HFFc6 (cell line): ENCODE measurements at regions not wholly inside any gene's neighbourhood (a gene's known extent, or its start where the extent isn't known, plus 50 kb on each side); places are given as distances from the start of the nearest gene placed in this dataset.

ENCODE experiments used
- DNase-seq: peaks from one replicate; pipeline ENCODE4 v3.0.0-alpha.2; 2018
- H3K27ac Mint-ChIP-seq: 2 replicates; pipeline ENCODE4 v1.8.0; 2020; ENCODE audit warnings: mild to moderate bottlenecking, mixed read lengths
- H3K27me3 Mint-ChIP-seq: 2 replicates; pipeline ENCODE4 v1.8.0; 2021; ENCODE audit warnings: mild to moderate bottlenecking, moderate library complexity, mixed read lengths; ENCODE audit not compliant: insufficient read depth
- H3K36me3 Mint-ChIP-seq: 2 replicates; pipeline ENCODE4 v1.8.0; 2021; ENCODE audit warnings: low read depth, mixed read lengths
- H3K4me1 Mint-ChIP-seq: 2 replicates; pipeline ENCODE4 v1.8.0; 2020; ENCODE audit warnings: low read depth, mixed read lengths
- H3K4me3 Mint-ChIP-seq: 2 replicates; pipeline ENCODE4 v1.8.0; 2020; ENCODE audit warnings: mild to moderate bottlenecking, moderate library complexity, mixed read lengths
- H3K9me3 Mint-ChIP-seq: 2 replicates; pipeline ENCODE4 v1.8.0; 2020; ENCODE audit warnings: mild to moderate bottlenecking, mixed read lengths
- CTCF ChIP-seq: fragments of 200-600 bp; sonication (generic); IDR thresholded peaks from 2 replicates; pipeline ENCODE4 v1.5.0; 2021; ENCODE audit warnings: antibody characterized with exemption, mild to moderate bottlenecking

GRCh38 chr15:56812961-56813360 lies 79.7 kb upstream of the ZNF280D start:
- peaks cover 28% of the 10 kb centered on the region for H3K4me1 Mint-ChIP-seq
- H3K9me3 Mint-ChIP-seq: peaks cover 13% of the 10 kb centered on the region
- H3K36me3 Mint-ChIP-seq: peaks cover 14% of the 10 kb centered on the region
- TF ChIP-seq CTCF: no peak
- H3K27me3 Mint-ChIP-seq: no peaks in the 10 kb centered on the region
- H3K27ac Mint-ChIP-seq: no peak overlapping the region
- no peak for DNase-seq
- H3K4me3 Mint-ChIP-seq: no peak overlapping the region

- H3K9me3 Mint-ChIP-seq: peaks cover 18% of the 10 kb centered on the region
- no peak for DNase-seq
Observed at GRCh38 chr15:56812221-56812620, 78.9 kb upstream of the ZNF280D start.

GRCh38 chr15:56811586-56811985 lies 78.3 kb upstream of the ZNF280D start:
- no peak overlapping the region for H3K4me3 Mint-ChIP-seq
- no peak for TF ChIP-seq CTCF
- no peak overlapping the region for H3K27ac Mint-ChIP-seq
- peaks cover 15% of the 10 kb centered on the region for H3K4me1 Mint-ChIP-seq
- H3K36me3 Mint-ChIP-seq: peaks cover 19% of the 10 kb centered on the region
- no peak for DNase-seq
- H3K9me3 Mint-ChIP-seq: peaks cover 22% of the 10 kb centered on the region
- no peaks in the 10 kb centered on the region for H3K27me3 Mint-ChIP-seq

More at GRCh38 chr15:56812221-56812620, 78.9 kb upstream of the ZNF280D start:
- Mint-ChIP-seq H3K27me3 (no peaks in the 10 kb centered on the region), H3K4me3 (no peak overlapping the region), H3K36me3 (peaks cover 19% of the 10 kb centered on the region), H3K4me1 (peaks cover 21% of the 10 kb centered on the region), H3K27ac (no peak overlapping the region)
- no peak for TF ChIP-seq CTCF

GRCh38 chr15:56808160-56808559 lies 74.9 kb upstream of the ZNF280D start:
- no peak for TF ChIP-seq CTCF
- H3K4me1 Mint-ChIP-seq: peaks cover 18% of the 10 kb centered on the region
- H3K27ac Mint-ChIP-seq: no peak overlapping the region
- H3K9me3 Mint-ChIP-seq: peaks cover 22% of the 10 kb centered on the region
- DNase-seq: no peak
- no peak overlapping the region for H3K4me3 Mint-ChIP-seq
- H3K27me3 Mint-ChIP-seq: no peaks in the 10 kb centered on the region; the same call in 1 of the 2 replicates
- H3K36me3 Mint-ChIP-seq: peaks cover 19% of the 10 kb centered on the region

GRCh38 chr15:56806148-56806536 lies 72.8 kb upstream of the ZNF280D start:
- Mint-ChIP-seq H3K4me3 (peak overlapping the region; percentile 77), H3K27ac (peak overlapping the region; percentile 9; the same call in 1 of the 2 replicates), H3K27me3 (peaks cover 7% of the 10 kb centered on the region), H3K9me3 (peaks cover 22% of the 10 kb centered on the region), H3K4me1 (peaks cover 16% of the 10 kb centered on the region), H3K36me3 (peaks cover 19% of the 10 kb centered on the region)
- no peak for TF ChIP-seq CTCF
- DNase-seq: no peak
